Panc1 (cell line): ENCODE measurements at regions not wholly inside any gene's neighbourhood (a gene's known extent, or its start where the extent isn't known, plus 50 kb on each side); places are given as distances from the start of the nearest gene placed in this dataset.

ENCODE experiments used
- POLR2AphosphoS5 ChIP-seq: IDR thresholded peaks from 2 replicates; pipeline ENCODE4 v1.6.1; 2012; ENCODE audit warnings: mild to moderate bottlenecking, low read depth, low read length, moderate library complexity
- SIN3A ChIP-seq: IDR thresholded peaks from 2 replicates; pipeline ENCODE4 v1.6.1; 2012; ENCODE audit warnings: low read depth, mild to moderate bottlenecking, low read length, moderate library complexity, borderline replicate concordance; ENCODE audit not compliant: insufficient read depth
- TF ChIP-seq, protein P1 (sequence below): fragments of 450-650 bp; IDR thresholded peaks from 2 replicates; pipeline ENCODE4 v1.5.1; 2017; ENCODE audit warnings: mild to moderate bottlenecking

DNA sequence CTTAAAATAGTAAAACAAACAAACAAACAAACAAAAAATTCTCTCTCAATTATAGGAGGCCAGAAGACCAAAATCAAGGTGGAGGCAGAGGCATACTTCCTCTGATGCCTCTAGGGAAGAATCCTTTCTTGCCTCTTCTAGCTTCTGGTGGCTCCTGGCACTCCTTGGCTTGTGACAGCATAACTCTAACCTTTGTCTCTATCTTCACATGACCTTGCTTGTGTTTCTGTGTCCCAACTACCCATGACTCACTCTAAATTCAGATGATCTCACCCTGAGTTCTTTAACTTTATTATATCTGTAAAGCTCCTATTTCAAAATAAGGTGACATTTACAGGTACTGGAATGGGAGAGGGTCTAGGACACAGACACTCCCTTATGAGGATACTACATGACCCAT is 88.3 kb upstream of the ANTXRL start:
- TF ChIP-seq, protein P1, sequence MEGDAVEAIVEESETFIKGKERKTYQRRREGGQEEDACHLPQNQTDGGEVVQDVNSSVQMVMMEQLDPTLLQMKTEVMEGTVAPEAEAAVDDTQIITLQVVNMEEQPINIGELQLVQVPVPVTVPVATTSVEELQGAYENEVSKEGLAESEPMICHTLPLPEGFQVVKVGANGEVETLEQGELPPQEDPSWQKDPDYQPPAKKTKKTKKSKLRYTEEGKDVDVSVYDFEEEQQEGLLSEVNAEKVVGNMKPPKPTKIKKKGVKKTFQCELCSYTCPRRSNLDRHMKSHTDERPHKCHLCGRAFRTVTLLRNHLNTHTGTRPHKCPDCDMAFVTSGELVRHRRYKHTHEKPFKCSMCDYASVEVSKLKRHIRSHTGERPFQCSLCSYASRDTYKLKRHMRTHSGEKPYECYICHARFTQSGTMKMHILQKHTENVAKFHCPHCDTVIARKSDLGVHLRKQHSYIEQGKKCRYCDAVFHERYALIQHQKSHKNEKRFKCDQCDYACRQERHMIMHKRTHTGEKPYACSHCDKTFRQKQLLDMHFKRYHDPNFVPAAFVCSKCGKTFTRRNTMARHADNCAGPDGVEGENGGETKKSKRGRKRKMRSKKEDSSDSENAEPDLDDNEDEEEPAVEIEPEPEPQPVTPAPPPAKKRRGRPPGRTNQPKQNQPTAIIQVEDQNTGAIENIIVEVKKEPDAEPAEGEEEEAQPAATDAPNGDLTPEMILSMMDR, result no peak
- TF ChIP-seq POLR2AphosphoS5 (no peak), SIN3A (no peak)
